ENCODE measurements at regions not wholly inside any gene's neighbourhood (a gene's known extent, or its start where the extent isn't known, plus 50 kb on each side); places are given as distances from the start of the nearest gene placed in this dataset.

- no peak for DNase-seq (ENCODE audit: low spot score in 2 of 2)
- FAIRE-seq, result no peak
These were observed 126.4 kb upstream of the DLX2 start for GRCh38 chr2:172229125-172229524.

- FAIRE-seq (no peak), DNase-seq (ENCODE audit: low spot score in 2 of 2) (no peak)
These were observed 127.7 kb upstream of the DLX2 start for GRCh38 chr2:172230332-172230888.

- DNase-seq (ENCODE audit: low spot score in 2 of 2) (no peak), FAIRE-seq (no peak)
These were observed 128.2 kb upstream of the DLX2 start for GRCh38 chr2:172230889-172231401.

GRCh38 chr2:172231508-172231907 lies 128.8 kb upstream of the DLX2 start:
- DNase-seq (ENCODE audit: low spot score in 2 of 2) (no peak), FAIRE-seq (no peak)

GRCh38 chr2:172232708-172233396 lies 130.2 kb upstream of the DLX2 start:
- FAIRE-seq (no peak), DNase-seq (ENCODE audit: low spot score in 2 of 2) (no peak)

GRCh38 chr2:172233987-172234715 lies 131.5 kb upstream of the DLX2 start:
- no peak for FAIRE-seq

GRCh38 chr2:172234716-172235691 lies 132.3 kb upstream of the DLX2 start:
- FAIRE-seq, result no peak
- no peak for DNase-seq (ENCODE audit: low spot score in 2 of 2)

More at GRCh38 chr2:172233987-172234715, 131.5 kb upstream of the DLX2 start:
- DNase-seq (ENCODE audit: low spot score in 2 of 2), result no peak

GRCh38 chr2:172239944-172240590 lies 137.4 kb upstream of the DLX2 start:
- no peak for DNase-seq (ENCODE audit: low spot score in 2 of 2)
- FAIRE-seq, result no peak

GRCh38 chr2:172241222-172241621 lies 138.5 kb upstream of the DLX2 start:
- DNase-seq (ENCODE audit: low spot score in 2 of 2) (no peak), FAIRE-seq (no peak)

- no peak for FAIRE-seq
- no peak for DNase-seq (ENCODE audit: low spot score in 2 of 2)
These were observed 139.8 kb upstream of the DLX2 start for GRCh38 chr2:172242471-172242870.

- no peak for DNase-seq (ENCODE audit: low spot score in 2 of 2)
- no peak for FAIRE-seq
These were observed 140.3 kb upstream of the DLX2 start for GRCh38 chr2:172242961-172243360.

GRCh38 chr2:172244419-172245130 lies 141.9 kb upstream of the DLX2 start:
- DNase-seq (ENCODE audit: low spot score in 2 of 2) (no peak), FAIRE-seq (no peak)

GRCh38 chr2:172246649-172247048 lies 143.9 kb upstream of the DLX2 start:
- no peak for FAIRE-seq
- no peak for DNase-seq (ENCODE audit: low spot score in 2 of 2)

- FAIRE-seq, result no peak
- no peak for DNase-seq (ENCODE audit: low spot score in 2 of 2)
These were observed 144.5 kb upstream of the DLX2 start for GRCh38 chr2:172247203-172247602.

- FAIRE-seq (no peak), DNase-seq (ENCODE audit: low spot score in 2 of 2) (no peak)
These were observed 145.7 kb upstream of the DLX2 start for GRCh38 chr2:172248381-172248780.

- FAIRE-seq (no peak), DNase-seq (ENCODE audit: low spot score in 2 of 2) (no peak)
These were observed 146.1 kb upstream of the DLX2 start for GRCh38 chr2:172248785-172249187.

- FAIRE-seq (no peak), DNase-seq (ENCODE audit: low spot score in 2 of 2) (no peak)
These were observed 146.6 kb upstream of the DLX2 start for GRCh38 chr2:172249334-172249733.

GRCh38 chr2:172249986-172250385 lies 147.3 kb upstream of the DLX2 start:
- FAIRE-seq, result no peak
- DNase-seq (ENCODE audit: low spot score in 2 of 2), result no peak

GRCh38 chr2:172251231-172251630 lies 148.5 kb upstream of the DLX2 start:
- DNase-seq (ENCODE audit: low spot score in 2 of 2) (no peak), FAIRE-seq (no peak)
